HG03521 (cell line): ENCODE measurements at regions not wholly inside any gene's neighbourhood (a gene's known extent, or its start where the extent isn't known, plus 50 kb on each side); places are given as distances from the start of the nearest gene placed in this dataset.

ENCODE experiments used
- ATAC-seq: cut with Tn5 transposase; IDR thresholded peaks from one replicate; pipeline ENCODE4 v1.9.1; 2021; ENCODE audit warnings: mild to moderate bottlenecking, moderate library complexity; ENCODE audit not compliant: unreplicated experiment

DNA sequence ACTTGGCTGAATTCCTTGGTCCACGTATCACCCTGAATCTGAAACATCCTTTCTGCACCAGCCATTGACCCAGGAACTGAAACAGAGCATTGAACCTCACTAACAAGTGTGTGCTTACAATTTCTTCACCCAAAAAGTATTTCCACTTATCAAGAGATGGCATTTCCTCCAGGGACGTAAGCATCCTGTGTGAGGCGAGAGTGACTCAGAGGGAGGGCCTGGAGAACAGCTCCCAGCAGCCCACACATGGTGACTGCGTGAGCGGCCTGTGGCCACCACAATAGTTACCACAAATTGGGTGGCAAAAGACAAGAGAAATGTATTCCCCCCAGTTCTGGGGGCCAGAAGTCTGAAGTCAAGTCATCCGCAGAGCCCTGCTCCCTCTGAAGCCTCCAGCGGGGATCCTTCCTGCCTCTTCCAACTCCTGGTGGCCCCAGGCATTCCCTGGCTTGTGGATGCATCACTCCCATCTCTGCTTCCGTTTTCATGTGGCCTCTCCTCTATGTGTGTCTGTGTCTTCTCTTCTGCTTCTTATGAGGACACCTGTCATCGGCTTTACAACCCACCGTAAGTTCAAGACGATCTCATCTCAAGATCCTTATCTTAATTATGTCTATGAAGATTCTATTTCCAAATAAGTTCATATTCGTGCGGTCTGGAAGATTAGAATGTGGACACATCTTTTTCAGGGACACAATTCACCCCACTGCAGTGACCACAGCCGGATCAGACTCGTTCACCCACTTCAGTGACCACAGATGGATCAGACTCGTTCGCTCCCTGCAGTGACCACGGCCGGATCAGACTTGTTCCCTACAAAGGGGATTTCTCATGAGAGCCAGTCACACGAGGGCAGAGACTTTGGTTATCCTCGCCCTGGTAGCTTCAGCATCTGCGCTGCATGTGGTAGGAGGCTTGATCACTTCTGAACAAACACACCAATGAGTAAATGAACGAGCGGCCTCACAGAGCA is 122.6 kb upstream of the FOXF1 start:
- ATAC-seq, result no peak

DNA sequence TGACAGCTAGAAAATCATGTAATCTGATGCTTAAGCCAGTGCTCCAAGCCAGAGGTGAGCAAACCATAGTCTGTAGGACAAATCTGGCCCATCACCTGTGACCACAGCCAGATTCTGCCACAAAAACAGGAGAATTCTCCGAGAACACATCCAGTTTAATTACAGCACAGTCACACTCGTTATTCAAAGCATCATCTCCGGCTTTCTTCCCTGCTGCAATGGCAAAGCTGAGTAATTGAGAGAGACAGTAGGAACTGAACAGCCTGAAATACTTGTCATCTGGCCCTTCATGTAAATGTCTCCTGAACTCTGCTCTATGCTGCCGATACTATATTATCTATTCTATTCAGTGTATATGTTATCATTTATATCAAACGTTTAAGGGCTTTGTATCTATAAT is 121.4 kb upstream of the FOXF1 start:
- ATAC-seq, result no peak

DNA sequence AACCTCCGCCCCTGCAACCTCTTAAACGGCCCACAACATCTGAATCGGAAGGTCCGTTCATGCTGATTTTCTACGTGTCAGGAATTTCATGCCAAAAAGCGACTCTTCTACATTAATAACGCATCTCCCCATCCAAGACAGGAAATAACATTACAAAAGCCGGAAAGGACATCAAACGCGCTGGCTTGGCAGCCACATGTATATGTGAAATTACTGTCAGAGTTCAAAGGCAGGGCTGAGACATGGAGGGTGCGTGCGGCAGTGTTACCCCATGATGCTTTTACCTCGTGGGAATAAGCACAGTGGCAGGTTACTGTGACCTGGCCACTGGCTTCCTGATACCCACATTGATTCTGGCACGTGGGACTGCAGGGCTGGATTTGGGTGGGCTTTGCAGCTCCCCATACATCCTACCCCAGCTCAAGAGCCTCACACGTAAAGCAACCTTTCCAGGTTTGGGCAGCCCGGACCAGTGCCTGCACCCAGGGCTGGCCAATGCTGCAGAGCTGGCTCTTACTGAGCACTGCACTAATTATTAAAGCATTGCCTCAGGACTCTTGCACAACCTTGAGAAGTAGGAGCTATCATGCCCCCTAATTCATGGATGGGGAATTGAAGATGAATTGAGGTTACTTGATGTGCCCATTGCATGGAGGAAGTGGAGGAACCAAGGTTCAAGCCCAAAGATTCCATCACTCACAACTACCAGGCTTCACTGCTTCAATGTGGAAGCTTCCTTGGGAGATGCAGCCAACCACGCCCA is 120.6 kb upstream of the FOXF1 start:
- no peak for ATAC-seq

DNA sequence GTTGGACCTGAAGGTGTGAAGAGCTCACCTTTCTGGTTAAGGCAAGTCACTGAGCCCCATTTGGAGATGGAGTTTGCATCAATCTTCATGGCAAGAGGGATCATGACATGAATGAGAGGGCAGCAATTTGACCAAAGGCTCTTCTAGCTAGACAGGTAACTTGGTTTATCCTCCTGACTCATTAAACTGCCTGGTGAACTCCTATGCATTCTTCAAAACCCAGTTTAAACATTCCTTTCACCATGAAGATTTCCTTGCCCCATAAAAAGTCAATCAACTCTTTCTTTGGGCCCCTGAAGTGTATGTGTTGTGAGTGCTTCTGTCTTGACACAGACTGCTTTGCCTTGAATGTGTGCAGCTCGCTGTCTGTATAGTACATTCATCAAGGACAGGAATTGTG is 120.0 kb upstream of the FOXF1 start:
- ATAC-seq, result no peak

DNA sequence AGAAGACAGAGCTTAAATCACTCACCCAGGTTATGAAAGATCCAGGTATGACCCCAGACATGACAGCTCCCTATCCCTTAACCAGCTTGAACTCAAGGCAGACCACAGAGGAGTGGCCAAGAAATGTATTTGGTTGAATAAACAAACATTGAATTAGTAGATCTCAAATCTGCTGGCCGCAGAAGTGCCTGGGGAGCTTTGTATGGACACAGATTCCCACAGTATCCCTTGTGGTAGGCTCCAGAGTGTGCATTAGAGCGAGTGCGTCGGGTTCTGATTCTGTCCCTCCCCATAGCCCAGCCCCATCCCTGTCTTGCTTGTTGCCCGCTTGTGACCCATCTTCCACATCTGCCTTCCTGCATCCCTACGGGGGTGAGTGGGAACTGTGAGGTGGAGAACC is 118.8 kb upstream of the FOXF1 start:
- ATAC-seq, result no peak

DNA sequence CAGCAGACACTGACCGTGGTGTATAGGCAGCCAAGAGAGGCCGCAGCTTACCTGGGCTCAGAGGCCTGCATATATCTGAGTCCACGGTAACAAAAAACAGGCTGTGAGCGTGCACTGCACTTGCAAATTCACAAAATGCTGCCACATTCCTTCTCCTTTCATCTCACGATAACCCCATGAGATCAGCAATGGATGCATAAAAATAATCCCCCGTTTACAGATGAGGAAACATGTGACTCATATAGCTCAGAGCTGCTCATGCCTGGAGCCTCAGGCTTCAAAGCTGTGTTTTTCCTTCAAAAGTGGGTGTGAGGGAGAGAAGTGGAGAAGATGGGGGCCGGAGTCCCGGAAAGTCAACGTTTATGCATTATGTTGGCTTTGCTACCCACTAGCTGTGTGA is 118.3 kb upstream of the FOXF1 start:
- ATAC-seq, result no peak

DNA sequence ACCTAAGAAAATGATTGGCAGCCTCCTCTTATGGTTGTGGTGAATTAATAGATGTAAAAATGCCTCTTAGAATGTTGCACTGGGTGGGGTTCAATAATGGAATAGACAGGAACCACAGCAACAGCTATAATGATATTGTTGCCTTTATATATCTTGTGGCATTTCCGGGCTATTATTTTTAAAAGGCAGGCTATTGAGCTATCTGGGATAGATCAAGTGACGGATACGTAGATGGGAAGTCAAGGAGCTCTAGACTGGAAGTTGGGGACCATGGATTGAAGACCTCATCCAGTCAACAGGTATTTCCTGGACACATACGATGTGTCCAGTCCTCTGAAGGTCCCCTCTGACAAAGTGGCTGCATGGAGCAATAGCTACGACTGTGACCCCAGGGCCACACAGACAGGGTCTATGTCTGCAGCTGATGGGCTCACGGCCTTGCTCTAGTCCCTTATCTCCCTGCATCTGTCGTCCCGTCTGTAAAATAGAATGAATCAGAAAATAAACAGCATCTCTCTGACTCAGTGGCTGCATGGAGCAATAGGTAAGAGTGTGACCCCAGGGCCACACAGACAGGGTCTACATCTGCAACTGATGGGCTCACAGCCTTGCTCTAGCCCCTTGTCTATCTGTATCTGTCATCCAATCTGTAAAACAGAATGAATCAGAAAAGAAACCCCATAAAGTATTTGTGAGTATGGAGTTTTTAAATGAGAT is 117.7 kb upstream of the FOXF1 start:
- no peak for ATAC-seq

DNA sequence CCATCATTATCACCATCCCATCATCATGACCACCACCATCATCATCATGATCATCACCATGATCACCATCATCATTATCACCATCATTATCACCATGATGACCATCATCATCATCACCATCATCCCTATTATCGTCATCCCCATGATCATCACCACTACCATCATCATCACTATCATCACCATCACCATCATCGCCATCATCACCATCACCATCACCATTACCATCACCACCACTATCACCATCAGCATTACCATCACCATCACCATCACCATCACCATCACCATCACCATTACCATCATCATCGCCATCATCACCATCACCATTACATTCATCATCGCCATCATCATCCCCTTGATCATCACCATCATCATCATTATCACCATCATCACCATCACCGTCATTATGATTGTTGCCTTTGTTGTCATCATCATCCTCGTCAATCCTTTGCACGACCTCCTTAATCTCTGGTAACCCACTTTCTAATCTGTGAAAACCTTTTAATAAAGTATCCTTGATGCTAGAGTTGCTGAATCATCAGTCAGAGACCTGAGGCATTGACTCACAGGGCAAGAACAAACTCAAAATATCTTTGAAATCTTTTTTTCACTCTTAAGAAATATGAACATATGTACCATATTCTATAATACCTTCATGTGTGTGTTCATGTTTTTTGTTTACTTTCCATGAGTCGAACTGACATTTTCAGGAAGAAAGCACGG is 116.3 kb upstream of the FOXF1 start:
- no peak for ATAC-seq

DNA sequence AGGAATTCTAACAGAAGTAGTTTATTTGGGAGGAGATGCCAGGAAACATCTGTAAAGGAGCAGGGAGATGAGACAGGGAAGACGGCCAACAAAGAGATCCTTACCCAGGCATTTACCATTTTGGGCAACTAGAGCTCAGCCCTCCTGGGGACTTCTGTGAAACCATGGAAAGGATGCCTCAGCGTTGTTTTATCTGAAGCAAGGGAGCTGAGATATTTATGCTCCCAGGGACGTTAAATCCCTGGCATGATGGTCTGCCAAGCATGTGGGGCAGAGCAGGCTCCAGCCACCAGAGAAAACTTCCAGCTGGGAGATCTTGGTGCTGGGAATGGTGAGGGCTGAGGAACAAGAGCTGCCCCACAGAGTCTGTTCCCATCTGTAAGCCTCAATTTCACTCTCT is 114.8 kb upstream of the FOXF1 start:
- ATAC-seq, result no peak

DNA sequence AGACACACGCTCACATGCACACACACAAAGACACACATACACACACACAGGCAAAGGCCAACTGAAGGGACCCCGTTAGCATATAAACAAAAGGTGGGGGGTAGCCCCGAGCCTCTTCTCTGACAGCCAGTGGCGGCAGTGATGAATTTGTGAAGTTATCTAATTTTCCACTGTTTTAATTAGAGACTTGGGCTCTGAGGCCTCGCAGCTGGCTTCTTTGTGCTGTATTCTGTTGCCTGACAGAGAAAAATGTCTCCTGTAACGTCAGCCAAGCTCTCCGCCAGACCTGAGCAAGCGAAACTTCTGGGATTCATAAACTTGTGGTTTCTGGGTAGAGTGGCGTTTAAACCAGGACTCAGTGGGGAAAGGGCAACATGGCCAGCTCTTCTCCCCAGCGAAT is 113.9 kb upstream of the FOXF1 start:
- no peak for ATAC-seq

DNA sequence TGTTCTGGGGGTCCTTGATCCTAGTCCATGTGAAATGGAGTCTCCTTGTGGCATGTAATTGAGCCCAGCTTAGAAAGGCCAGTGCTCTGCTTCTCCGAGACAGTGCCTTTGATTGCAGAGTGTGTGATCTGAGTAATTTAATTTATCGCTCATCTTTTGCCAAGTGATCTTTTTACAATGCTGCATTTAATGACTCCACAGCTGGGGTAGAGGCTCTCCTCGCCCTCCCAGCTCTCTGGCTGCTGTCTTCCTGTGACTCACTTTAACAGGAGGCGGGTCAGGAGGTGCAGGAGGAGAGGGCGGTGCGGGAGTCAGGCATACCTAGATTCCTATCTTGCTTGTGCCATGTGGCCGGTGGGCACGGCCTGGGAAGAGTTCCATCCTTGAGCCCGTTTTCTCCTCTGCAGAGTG is 113.4 kb upstream of the FOXF1 start:
- no peak for ATAC-seq

DNA sequence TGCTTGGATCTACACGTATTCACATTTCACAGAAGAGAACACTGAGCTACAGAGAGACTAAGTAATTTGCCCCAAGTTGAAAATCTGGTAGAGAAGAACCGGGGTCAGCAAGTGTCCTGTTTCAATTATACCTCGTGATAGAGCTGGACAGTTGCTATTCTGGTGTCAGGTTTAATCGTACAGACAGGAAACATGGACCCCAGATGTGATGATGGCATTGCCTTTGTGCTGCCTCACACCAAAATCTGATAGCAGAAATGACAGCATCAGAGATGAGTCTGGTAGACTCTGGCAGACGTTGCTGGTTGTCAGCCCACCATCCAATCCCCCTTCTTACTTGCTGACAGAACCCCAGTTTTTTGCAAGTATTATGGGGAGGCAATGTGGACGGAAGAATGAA is 112.1 kb upstream of the FOXF1 start:
- no peak for ATAC-seq

DNA sequence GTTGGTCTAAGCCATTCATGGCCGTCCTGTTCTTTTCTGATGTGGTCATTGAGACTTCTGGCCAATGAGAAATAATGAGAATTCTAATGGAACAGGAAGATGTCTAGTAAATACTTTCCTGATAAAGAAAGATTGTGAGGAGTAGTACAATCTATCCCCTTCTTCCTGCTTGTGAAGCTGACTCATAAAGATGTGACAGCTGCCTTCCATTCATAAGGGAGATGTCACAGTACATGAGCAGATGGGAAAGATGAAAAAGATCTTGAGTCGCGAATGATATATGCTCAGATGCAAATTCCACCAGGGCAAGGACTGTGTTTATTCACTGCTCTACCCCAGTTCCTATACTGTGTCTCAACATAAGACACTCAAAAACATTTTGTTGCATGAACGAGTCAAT is 111.7 kb upstream of the FOXF1 start:
- ATAC-seq, result no peak

DNA sequence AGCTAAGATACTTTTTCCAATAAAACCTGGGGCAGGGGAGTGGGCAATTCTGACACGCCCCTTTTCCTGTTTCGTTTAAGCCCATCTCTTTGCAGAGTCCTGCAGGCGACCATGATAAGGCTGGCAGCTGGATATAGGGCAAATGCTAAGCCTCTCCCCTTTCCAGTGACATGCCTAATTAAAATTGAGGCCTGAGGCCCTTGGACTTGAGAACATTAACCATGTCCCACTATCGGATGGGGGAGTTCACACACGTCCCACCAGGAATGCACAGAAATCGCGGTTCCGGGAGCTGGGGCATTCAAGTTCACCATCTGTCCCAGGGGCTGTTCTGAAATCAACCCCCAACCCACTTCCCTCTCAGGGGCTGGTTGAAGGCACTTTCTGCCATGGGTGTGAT is 109.2 kb upstream of the FOXF1 start:
- no peak for ATAC-seq

DNA sequence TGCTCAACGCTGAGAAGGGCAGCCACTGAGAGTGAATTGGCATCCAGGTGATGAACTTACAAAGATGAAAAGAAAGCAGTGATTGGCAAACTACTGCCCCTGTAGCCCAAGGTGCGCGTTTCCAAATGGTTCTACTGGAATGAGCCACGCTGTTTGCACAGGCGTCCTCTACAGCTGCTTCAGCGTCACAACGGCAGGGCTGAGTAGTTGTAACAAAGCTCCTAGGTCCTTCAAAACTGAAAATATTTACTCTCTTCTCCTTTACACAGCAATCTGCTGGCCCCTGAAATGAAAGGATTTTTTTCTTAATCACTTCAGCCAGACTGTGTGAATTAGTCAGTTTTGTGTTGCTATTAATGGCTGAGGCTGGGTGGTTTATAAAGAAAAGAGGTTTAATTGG is 107.2 kb upstream of the FOXF1 start:
- ATAC-seq, result no peak

DNA sequence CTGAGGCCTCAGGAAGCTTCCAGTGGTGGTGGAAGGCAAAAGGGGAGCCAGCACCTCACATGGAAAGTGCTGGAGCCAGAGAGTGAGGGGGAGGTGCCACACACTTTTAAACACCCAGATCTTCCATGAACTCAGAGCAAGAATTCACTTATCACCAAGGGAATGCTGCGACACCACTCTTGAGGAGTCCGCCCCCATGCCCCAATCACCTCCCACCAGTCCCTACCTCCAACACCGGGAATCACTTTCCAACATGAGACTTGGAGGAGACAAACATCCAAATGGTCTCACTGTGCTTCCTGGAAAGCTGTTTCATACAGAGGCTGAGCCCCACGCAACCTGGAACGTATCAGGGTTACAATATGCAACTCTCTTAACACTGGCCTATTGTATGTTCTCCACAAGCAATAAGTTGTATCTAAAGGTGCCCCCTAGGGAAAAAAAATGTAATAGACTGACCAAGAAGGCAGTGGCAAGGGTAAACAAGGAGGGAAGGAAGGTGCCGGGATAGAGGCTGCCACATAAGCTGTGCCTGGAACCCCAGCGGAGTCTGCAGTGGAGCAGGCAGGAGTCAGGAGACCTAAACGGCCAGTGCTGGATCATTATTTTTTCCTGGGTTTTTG is 106.7 kb upstream of the FOXF1 start:
- no peak for ATAC-seq

DNA sequence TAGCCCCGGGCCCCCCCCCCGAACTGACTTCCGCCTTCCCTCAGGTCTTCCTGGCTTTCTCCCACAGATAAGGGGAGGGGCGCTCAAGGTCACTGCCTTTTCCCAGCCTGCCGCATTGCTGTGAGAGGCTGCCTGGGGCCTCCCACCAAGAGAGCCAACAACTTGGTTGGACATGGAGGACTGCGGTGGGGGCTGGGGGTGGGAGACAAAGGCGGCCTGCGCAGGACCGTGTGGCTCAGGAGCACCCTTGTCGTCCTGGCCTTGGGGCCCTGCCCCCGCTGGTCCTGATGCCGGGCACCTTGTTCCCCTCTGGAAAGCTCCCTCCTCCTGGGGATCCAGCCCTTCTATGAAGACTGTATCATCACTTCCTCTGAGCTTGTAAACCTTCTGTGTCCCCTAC is 105.6 kb upstream of the FOXF1 start:
- ATAC-seq, result no peak

DNA sequence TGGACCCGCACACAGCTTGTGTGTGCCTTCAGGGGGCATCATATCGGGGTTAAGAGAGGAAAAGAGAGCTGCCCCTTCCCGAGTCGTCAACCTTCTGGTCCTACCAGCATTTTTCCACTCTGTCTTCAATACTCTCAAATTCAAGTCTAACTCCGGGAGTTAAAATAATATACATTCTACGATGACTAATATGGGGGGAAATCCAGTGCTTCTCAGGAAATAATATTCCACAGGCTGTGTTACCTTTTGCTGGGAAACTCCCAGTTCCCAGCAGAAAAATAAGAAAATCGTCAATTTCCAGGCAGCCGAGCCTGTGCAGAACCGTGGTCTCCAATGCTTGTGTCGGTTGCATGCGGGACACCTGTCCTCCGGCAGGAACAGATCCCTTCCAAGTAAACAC is 105.0 kb upstream of the FOXF1 start:
- no peak for ATAC-seq

DNA sequence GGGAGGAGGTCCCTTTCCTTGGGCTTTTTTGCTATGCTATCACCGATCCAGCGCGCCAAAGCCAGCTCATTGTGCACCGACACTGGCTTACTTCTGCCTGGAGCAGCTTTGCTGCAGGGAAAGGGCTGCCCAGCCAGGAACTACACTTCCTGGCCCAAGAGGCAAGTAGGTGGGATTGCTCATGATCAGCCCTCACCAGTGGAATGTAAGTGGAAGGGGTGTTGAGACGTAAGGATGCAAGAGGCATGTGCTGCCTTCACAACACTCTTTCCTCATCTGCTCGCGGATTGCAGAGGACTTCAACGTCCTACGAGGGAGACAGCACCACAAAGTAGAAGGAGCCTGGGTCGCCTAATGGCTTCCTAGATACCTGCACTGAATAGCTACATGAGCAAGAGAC is 104.3 kb upstream of the FOXF1 start:
- ATAC-seq, result no peak

DNA sequence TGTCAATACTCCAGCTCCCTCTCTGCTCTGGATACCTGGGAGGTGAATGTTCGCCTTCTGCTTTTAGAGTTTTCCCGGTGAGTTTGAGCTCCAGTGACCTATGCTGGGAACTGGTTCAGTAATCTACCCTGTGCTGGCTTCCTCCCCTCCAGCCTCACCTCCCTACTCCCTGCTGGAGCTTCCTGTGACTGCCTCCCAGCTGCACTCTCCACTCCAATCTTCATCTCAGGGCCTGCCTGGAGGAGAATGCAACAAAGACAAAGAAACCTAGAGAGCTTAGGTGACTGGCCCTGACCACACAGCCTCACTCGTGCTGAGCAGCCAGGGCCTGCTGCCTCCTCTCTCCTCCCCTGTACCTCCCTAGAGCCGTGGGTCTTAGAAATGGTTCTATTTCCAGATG is 101.6 kb upstream of the FOXF1 start:
- no peak for ATAC-seq
